Activated CD8-positive, alpha-beta memory T cell treated with anti-CD3 and anti-CD28 coated beads, Interleukin-2, amount 50 U/mL, for 1 hour (primary cell): ENCODE measurements at regions not wholly inside any gene's neighbourhood (a gene's known extent, or its start where the extent isn't known, plus 50 kb on each side); places are given as distances from the start of the nearest gene placed in this dataset.

Experiments used
- DNase-seq: peaks from one replicate; pipeline ENCODE4 v3.0.0-alpha.2; 2020; ENCODE audit errors: extremely low read depth

GRCh38 chr2:128745946-128746345, 427.3 kb upstream of the HS6ST1 start:
- no peak for DNase-seq

- no peak for DNase-seq
Measured at GRCh38 chr2:128746356-128746755, 427.7 kb upstream of the HS6ST1 start.

GRCh38 chr2:128748336-128748735, 429.7 kb upstream of the HS6ST1 start:
- DNase-seq: no peak

DNA sequence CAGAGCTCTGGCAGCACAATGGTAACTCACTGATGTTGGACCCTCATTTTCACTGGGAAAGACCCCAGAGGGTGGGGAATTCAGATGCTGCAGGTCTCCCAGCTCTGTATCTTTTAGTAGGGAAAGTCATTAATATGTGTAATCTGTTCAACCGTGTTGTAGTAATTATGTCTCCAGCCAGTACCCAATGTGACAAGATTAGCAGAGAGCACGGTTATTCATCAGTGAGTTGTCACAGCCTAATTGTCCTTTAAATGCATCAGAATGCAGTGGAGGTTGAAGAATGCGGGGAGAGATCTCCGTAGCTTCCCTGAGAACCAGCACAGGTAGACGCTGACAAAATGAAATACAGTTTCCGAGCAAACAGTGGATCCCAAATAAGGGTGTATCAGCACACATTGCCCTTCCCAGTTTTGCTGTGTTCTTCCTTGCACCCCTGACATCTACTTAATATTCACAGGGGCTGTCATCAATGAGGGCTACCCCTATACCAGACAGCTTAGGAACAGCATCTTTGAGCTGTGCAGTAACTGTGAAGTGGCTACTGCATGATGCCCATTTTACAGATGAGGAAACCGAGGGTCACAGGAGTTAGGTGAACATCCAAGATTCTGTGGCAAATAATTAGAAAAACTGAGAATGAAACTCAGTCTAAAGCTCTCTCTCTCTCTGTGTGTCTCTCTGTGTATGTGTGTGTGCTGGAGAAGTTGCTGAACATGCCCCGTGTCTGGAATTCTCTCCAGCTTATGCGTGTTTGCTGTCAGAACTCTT, 430.4 kb upstream of the HS6ST1 start:
- no peak for DNase-seq

DNA sequence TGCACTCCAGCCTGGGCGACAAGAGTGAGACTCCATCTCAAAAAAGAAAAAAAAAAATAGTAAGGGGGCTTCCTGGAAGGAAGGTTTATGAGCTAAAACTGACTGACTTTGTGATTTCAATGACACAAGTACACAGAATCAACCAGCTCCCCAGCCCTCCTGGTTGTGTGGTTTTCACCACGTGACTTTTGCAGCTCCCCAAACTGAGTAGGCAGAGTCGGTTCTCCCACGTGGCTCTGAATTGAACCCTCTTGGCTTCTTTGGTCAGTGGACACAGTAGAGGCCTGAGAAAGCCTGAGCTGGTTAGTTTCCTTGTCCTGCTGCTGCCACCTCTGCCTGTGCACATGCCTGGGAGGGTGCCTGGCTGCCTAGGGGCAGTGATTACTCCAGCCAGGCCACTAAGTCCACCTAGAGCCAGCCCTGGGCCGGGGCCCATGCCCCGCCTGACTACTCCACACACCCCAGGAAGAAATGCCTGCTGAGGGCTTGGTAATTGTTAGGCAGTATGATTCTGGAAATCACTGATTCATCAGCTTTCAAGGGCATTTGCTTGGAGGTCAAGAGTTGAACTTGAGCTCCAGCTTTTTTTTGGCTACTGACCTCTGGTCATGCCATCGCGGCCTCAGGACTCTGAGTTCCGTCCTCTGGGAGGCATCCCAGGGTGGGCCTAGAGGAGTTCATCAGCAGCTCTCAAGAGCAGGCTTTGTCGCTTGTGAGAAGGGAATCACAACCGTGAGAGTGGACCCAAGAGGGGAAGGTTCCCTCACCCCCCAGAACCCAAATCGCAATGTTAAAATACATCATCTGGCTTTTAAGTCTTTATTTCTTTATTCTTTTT, 431.9 kb upstream of the HS6ST1 start:
- no peak for DNase-seq

GRCh38 chr2:128751746-128752145, 433.1 kb upstream of the HS6ST1 start:
- DNase-seq: no peak

- DNase-seq: no peak
Measured at GRCh38 chr2:128752691-128753263, 434.1 kb upstream of the HS6ST1 start.

DNA sequence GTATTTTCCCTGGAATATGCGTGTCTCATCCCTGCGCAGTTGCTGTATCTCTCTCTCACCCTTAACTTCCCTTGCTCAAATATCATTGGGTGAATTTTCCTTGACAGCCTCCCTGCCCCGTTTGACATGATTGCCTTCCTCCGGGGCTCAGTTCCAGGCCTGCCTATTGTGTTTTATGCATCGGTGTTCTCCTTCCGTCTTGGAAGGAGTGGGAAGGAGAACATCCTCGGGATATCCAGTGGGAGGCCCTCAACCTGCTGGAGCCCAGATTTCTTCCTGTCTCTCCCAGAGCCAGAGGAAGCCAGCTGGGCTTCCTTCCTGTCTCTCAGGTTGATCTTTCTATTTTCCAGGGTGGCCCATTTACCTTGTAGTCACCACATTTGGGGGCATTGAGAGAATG, 434.7 kb upstream of the HS6ST1 start:
- DNase-seq: no peak

DNA sequence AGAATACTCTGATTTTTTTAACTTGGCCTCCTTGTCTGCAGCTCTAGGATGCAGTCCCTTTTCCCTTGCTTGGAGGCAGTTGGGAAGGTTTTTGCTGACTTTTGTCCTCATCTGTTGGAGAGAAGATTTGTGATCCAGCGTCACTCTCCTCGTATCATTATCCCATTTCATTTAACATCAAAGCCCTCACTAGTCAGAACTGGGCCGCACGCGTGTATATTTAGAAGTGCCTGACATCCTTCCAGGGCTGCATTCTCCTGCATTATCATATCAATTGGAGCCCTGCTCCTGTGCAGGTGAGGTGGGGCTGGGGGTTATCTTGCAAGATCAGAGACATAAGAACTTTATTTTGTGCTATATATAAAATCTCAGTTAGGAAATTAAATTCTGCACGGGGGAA, 435.1 kb upstream of the HS6ST1 start:
- DNase-seq: no peak

DNA sequence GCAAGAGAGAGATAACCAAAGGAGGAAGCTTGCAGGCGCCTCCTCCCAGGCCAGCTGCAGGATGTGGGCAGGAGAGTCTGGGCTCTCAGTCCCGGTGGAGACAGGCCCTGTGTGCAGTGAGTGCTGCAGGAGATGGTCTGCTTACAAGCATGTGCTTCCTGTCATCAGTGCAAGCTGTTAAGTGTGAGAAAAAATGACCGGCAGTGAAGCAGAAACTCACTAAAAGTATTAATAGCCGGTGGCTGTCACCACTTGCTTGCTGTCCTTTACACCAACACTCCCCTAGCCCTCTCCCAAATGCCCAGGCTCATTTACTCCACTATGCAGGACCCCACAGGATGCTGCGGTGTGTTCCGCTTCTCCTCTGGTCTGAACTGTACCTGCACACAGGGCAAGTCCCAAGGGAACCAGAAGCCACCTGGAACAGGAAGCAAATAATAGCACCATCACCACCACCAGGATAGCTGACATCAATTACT, 435.6 kb upstream of the HS6ST1 start:
- no peak for DNase-seq

DNA sequence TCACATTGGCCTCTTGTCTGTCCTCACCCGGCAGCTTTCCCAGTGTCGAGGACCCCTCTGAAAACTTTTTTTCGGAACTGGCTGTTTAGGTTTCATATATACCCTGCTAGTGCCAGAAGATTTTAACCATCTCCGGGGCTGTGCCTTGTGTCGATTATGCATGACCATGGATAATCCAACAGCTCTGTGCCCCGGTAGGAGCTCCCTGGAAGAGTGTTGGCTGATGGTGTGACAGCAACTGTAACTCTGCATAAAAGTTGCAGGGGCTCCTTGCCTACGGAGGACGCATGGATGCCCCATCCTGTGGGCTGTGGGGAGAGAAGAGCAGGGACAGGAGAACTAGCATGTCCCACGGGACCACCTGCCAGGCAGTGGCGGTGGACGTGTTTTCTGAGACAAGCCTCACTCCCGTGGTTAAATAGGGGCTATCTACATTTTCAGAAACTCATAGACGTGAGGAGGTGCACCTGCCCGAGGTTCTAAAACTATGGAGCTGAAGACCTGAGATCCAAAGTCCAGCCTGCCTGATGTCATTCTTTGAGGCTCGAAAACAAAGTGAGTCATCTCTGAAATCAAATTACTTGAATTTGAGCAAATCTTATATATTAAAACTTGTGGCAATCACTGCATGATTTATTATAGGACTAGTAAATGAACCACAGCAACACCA, 437.2 kb upstream of the HS6ST1 start:
- no peak for DNase-seq

DNA sequence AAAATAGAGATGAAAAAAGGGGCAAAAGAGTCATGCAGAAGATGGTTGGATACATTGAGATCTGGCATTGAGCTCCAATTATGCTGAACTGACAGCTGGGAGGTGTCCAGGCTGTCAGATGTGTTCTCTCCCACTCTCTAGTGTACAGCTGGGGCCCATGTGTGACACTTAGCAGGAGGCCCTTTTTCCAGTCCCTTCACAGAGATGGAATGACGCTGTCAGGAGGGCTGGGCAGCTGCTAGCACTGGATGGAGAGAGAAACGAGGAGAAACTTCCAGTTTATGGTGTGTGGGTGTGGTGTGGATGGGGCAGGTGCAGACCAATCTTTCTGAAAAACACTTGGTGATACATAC, 437.7 kb upstream of the HS6ST1 start:
- DNase-seq: no peak

- DNase-seq: no peak
Measured at GRCh38 chr2:128765811-128766210, 447.1 kb upstream of the HS6ST1 start.

- DNase-seq: no peak
Measured at GRCh38 chr2:128768041-128768440, 449.4 kb upstream of the HS6ST1 start.

- DNase-seq: no peak
Measured at GRCh38 chr2:128769457-128770142, 450.9 kb upstream of the HS6ST1 start.

- DNase-seq: no peak
Measured at GRCh38 chr2:128770143-128771085, 451.7 kb upstream of the HS6ST1 start.

- DNase-seq: no peak
Measured at GRCh38 chr2:128771401-128771800, 452.7 kb upstream of the HS6ST1 start.

DNA sequence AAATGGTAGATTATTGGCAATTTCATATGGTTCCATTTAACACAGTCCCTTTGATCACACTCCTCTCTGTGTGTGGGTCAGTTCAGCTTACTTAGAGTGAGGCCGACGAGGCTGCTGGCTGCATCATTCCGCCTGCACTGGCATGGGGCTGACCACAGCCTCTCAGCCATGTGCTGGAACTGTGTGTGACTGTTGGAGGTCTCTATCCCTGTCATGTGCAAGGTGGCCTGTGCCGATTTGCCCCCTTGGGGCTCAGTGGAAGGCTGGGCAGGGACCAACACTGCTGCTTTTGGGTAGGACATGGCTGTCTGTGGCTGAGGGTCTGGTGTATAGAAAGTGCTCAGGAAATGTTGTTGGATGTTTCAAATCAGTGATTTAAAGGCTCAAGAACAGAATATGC, 454.0 kb upstream of the HS6ST1 start:
- DNase-seq: no peak

- DNase-seq: no peak
Measured at GRCh38 chr2:128773641-128774319, 455.1 kb upstream of the HS6ST1 start.
